Anterior cingulate cortex (tissue), 58 donors: ENCODE measurements at regions not wholly inside any gene's neighbourhood (a gene's known extent, or its start where the extent isn't known, plus 50 kb on each side); places are given as distances from the start of the nearest gene placed in this dataset.

Experiments used
- DNase-seq, 58 donors: peaks; one replicate each; lab custom pipeline; 2025; lab: John Stamatoyannopoulos, UW

DNA sequence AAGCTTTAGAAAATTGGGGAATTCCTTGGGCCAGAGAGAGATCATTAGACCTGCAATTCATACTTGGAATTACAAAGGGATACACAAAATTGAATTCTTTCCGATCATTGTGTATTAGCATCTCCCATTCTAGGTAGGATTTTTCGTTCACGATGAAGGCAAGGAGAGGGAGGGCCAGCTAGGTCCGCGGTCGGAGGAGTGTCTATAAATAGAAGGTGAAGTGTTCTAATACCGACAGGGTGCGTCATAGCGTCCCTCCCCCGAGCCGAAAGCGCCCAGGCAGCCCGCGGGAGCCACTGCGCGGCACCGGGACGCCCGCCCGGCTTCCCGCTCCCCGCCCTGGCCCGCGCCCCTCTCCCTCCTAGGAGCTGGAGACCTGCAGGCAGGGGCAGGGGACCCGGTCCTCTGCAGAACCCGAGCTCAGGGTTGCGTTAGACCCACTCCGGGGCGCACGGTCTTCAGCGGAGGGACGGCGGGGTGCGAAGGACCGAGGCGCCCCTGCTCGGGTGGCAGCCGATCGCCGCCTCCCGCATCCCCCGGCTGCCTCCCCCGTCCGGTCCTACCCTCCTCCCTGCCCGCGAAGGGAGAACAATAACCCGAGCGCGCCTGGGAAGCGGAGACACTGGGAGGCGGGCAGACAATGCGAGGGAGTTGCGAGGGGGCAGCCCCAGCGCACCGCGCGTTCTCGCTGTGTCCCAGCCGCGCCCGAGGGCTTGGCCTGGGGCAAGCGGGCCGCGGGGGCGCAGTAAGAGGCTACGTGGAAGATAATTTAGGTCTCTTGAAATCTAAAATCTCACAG, 114.2 kb upstream of the SERTAD2 start:
- peak in 57 of 58 donors; percentile 26 to 94 (median 78) for DNase-seq

GRCh38 chr2:64768491-64769005, 114.8 kb upstream of the SERTAD2 start:
- peak in 1 of 58 donors; percentile 1 for DNase-seq

GRCh38 chr2:64769392-64770044, 115.8 kb upstream of the SERTAD2 start:
- DNase-seq = no peak

DNA sequence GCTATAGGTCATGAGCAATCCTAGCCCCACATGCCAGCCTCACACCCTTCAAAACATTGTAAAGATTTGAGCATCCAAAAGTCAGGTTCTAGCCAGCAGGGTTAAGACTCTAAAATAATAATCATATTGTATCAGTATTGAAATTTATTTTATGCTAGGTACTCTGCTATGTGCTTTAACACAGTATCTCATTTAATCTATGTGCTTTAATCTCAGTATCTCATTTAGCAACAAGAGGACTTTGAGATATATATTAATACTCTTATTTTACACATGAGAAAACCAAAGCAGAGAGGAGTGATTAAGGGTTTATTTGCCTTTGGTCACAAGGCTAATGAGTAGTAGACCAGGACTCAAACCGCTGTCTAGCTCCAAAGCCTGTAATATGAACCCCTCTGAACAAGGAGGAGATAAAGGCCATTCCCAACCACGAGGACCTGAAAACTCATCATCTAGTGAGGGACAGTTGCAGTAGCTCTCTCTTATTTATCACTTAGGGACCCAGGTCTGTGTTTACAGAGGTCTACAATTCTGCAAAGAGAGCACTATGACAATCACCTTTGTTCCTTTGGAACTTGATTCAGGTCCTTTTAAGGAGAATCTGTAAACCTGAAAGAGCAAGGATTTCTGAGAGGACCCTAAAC, 116.5 kb upstream of the SERTAD2 start:
- no peak for DNase-seq

GRCh38 chr2:64770781-64771334, 117.1 kb upstream of the SERTAD2 start:
- peak in 8 of 58 donors; percentile 4 to 60 (median 12) for DNase-seq

GRCh38 chr2:64771737-64772136, 118.0 kb upstream of the SERTAD2 start:
- DNase-seq = no peak

GRCh38 chr2:64773461-64774118, 119.9 kb upstream of the SERTAD2 start:
- DNase-seq = no peak

GRCh38 chr2:64777841-64778240, 124.1 kb upstream of the SERTAD2 start:
- DNase-seq = no peak

DNA sequence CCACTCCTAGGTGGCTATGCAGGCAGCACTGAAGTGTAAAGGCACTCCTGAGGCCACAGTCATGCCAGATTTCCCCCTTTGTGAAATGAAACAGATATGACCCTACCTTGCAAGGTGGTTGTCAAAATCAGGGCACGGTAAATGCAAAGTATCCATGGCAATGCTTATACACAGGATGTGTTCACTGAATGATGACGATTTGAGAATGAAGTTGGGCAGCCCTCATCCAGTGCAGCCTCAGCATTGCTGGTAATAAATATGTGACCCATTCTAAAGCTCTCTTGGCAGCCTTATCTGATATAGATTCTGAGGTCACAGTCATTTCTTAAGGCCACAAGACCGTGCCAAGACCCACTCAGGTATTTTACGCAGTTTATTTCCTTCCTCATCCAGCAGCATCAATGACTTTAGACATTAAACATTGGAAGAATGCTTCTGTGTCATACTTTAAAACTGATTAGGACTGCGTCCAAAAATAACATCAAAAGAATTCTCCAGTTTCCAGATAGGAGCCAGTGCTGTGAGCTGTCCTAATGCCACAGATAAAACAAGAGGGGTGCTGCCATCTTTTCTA, 125.5 kb upstream of the SERTAD2 start:
- DNase-seq = no peak

- no peak for DNase-seq
Observed at GRCh38 chr2:64780041-64780440, 126.3 kb upstream of the SERTAD2 start.

GRCh38 chr2:64781711-64782390, 128.1 kb upstream of the SERTAD2 start:
- DNase-seq = no peak

- no peak for DNase-seq
Observed at GRCh38 chr2:64784168-64785061, 130.7 kb upstream of the SERTAD2 start.

- no peak for DNase-seq
Observed at GRCh38 chr2:64785245-64785644, 131.5 kb upstream of the SERTAD2 start.

DNA sequence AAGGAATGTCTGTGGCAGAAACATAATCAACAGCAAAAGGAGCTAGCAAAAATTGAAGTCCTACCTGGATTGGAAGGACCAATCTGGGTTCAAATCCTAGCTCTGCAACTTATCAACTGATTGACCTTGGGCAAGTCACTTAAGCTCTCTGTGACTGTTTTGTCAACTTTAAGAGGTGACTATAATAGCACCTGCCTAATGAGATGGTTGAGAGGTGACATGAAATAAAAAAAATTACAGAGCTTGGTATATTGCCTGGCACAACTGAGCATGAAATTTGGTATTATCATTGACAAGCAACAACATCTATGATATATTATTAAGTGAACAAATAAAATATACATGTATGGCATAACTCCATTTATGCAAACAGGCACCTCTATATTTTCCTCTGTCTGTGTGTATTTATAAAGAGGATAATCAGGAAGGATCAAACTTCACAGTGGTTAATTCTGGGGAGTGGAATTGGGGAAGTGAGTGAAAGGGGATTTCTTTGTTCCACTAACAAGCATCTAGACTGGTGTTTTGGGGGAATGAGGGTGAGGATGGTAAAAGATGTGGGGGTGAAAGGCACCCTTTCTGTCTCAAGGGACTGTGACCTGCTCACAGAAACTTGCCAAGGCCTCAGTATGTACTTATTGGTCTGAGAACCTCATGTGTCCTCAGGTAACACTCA, 132.8 kb upstream of the SERTAD2 start:
- no peak for DNase-seq

GRCh38 chr2:64787019-64787365, 133.3 kb upstream of the SERTAD2 start:
- no peak for DNase-seq

- no peak for DNase-seq
Observed at GRCh38 chr2:64787698-64788097, 134.0 kb upstream of the SERTAD2 start.

DNA sequence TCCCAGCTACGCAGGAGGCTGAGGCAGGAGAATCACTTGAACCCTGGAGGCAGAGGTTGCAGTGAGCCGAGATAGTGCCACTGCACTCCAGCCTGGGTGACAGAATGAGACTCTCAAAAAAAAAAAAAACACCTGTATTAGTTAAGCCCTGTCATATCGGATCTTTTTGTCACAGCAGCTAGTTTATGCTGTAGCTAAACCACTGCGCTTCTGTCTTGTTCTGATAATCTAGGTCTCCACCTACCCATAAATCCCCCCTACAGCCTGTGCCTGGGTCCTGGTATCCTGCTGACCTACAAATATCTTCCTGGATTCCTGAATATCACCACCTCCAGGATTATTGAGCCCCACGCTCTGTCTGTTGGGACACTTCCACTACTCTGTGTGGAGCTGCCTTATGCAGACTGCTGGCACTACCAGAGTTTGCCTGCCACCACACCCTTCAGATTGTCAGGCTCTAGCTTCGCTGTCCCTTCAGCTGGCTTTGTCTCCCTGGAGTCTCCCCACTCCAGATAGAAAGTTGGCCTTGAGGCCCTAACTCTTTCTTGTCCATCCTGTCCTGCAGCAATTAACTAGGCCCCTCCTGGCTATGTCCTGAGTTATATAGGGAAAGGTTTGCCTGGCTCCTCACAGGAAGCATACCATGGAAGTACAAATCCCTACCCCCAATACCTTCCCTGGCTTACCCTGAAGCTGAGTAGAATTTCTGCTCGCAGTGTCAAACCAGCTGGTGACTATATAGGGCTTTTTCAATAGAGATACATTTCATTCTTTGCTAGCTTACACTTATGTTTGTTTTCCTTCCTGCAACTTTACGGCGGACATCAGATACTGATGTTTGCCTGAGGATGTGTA, 136.0 kb upstream of the SERTAD2 start:
- no peak for DNase-seq
